Endodermal cell (in vitro differentiated cells): ENCODE measurements at regions not wholly inside any gene's neighbourhood (a gene's known extent, or its start where the extent isn't known, plus 50 kb on each side); places are given as distances from the start of the nearest gene placed in this dataset.

ENCODE experiments used
- DNase-seq: peaks from one replicate; pipeline ENCODE4 v3.0.0-alpha.2; 2017
- H3K27ac ChIP-seq: 2 replicates; pipeline ENCODE4 v1.5.1; 2013; ENCODE audit warnings: mild to moderate bottlenecking, low read depth, low read length, moderate library complexity
- H3K27me3 ChIP-seq: 2 replicates; pipeline ENCODE4 v1.6.1; 2013; ENCODE audit warnings: mild to moderate bottlenecking, low read length, moderate library complexity; ENCODE audit not compliant: insufficient read depth, control insufficient read depth, poor library complexity, severe bottlenecking
- H3K36me3 ChIP-seq: 2 replicates; pipeline ENCODE4 v1.7.0; 2013; ENCODE audit warnings: mild to moderate bottlenecking, low read length, moderate library complexity; ENCODE audit not compliant: control insufficient read depth, insufficient read depth
- H3K4me1 ChIP-seq: one replicate; pipeline ENCODE4 v1.7.0; 2013; ENCODE audit warnings: low read length; ENCODE audit not compliant: control insufficient read depth, insufficient read depth
- H3K4me3 ChIP-seq: 2 replicates; pipeline ENCODE4 v1.5.1; 2013; ENCODE audit warnings: mild to moderate bottlenecking, low read length, moderate library complexity
- H3K9ac ChIP-seq: 2 replicates; pipeline ENCODE4 v1.6.1; 2013; ENCODE audit warnings: mild to moderate bottlenecking, low read length, moderate library complexity; ENCODE audit not compliant: poor library complexity, severe bottlenecking; ENCODE audit errors: extremely low read depth
- H3K9me3 ChIP-seq: 2 replicates; pipeline ENCODE4 v1.6.1; 2013; ENCODE audit warnings: mild to moderate bottlenecking, low read length, moderate library complexity; ENCODE audit not compliant: control insufficient read depth
- H3K27ac Mint-ChIP-seq: 2 replicates; pipeline ENCODE4 v1.8.0; 2020; ENCODE audit warnings: mixed read lengths
- H3K27me3 Mint-ChIP-seq: 2 replicates; pipeline ENCODE4 v1.8.0; 2021; ENCODE audit warnings: mild to moderate bottlenecking, mixed read lengths; ENCODE audit not compliant: insufficient read depth
- H3K36me3 Mint-ChIP-seq: 2 replicates; pipeline ENCODE4 v1.8.0; 2020; ENCODE audit warnings: low read depth, mixed read lengths
- H3K4me1 Mint-ChIP-seq: 2 replicates; pipeline ENCODE4 v1.8.0; 2020; ENCODE audit warnings: mixed read lengths
- H3K4me3 Mint-ChIP-seq: 2 replicates; pipeline ENCODE4 v1.8.0; 2020; ENCODE audit warnings: mild to moderate bottlenecking, moderate library complexity, mixed read lengths
- H3K9me3 Mint-ChIP-seq: 2 replicates; pipeline ENCODE4 v1.8.0; 2020; ENCODE audit warnings: mild to moderate bottlenecking, mixed read lengths
- WGBS, 2 experiments: methylation state at CpG; one replicate each; pipeline versions ENCODE4 v1.1.5 to v1.1.7; 2013; ENCODE audit warnings: missing lambda C conversion rate in 2 of 2, mixed read lengths in 1 of 2; ENCODE audit not compliant: insufficient coverage in 1 of 2, insufficient read length in 1 of 2; 5-methylcytosine and 5-hydroxymethylcytosine counted together
- TF ChIP-seq, protein P1 (sequence below): fragments of 200-600 bp; sonication (generic); conservative IDR thresholded peaks from 2 replicates; pipeline ENCODE4 v1.5.0; 2021; ENCODE audit warnings: antibody characterized with exemption, mild to moderate bottlenecking

DNA sequence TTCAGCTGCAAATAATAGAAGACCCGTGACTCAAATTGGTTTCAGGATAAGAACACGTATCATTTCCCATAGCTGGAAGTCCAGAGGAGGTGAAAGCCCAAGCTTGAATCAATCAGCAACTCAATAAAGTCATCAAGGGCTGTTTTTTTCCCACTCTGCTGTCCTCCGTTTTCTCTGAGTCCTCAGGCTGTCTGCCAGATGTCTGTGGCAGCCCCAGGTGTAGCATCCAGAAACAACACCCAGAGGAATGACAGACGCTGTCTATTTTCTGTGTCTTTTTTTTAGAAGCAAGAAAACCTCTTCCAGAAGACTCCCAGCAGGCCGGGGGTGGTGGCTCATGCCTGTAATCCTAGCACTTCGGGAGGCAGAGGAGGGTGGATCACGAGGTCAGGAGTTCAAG, 204.4 kb downstream of the FAM43A start:
- WGBS, 2 experiments = 89 to 90% methylated on average over 7 of the region's 7 CpGs
- no peaks in the 10 kb centered on the region for H3K4me1 Mint-ChIP-seq
- H3K27ac Mint-ChIP-seq = no peak overlapping the region

GRCh38 chr3:194893121-194893987, 207.7 kb downstream of the FAM43A start:
- H3K27me3 Mint-ChIP-seq = peaks cover 8% of the 10 kb centered on the region
- Histone ChIP-seq H3K9ac (no peak overlapping the region), H3K4me3 (no peak overlapping the region), H3K36me3 (no peaks in the 10 kb centered on the region), H3K27me3 (no peaks in the 10 kb centered on the region), H3K4me1 (no peaks in the 10 kb centered on the region), H3K9me3 (peaks cover 5% of the 10 kb centered on the region), H3K27ac (no peak overlapping the region)
- no peaks in the 10 kb centered on the region for H3K4me1 Mint-ChIP-seq
- DNase-seq = peak; percentile 5
- 93 to 97% methylated on average over 4 of the region's 4 CpGs for WGBS, 2 experiments
- TF ChIP-seq, protein P1, sequence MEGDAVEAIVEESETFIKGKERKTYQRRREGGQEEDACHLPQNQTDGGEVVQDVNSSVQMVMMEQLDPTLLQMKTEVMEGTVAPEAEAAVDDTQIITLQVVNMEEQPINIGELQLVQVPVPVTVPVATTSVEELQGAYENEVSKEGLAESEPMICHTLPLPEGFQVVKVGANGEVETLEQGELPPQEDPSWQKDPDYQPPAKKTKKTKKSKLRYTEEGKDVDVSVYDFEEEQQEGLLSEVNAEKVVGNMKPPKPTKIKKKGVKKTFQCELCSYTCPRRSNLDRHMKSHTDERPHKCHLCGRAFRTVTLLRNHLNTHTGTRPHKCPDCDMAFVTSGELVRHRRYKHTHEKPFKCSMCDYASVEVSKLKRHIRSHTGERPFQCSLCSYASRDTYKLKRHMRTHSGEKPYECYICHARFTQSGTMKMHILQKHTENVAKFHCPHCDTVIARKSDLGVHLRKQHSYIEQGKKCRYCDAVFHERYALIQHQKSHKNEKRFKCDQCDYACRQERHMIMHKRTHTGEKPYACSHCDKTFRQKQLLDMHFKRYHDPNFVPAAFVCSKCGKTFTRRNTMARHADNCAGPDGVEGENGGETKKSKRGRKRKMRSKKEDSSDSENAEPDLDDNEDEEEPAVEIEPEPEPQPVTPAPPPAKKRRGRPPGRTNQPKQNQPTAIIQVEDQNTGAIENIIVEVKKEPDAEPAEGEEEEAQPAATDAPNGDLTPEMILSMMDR = no peak
- H3K36me3 Mint-ChIP-seq = no peaks in the 10 kb centered on the region
- H3K27ac Mint-ChIP-seq = no peak overlapping the region
- peaks cover 11% of the 10 kb centered on the region for H3K9me3 Mint-ChIP-seq
- H3K4me3 Mint-ChIP-seq = no peak overlapping the region

More for the DNA sequence above, 204.4 kb downstream of the FAM43A start:
- Mint-ChIP-seq H3K27me3 (peaks cover 2% of the 10 kb centered on the region), H3K9me3 (peaks cover 18% of the 10 kb centered on the region), H3K4me3 (no peak overlapping the region), H3K36me3 (no peaks in the 10 kb centered on the region)
- H3K27me3 ChIP-seq = no peaks in the 10 kb centered on the region
- H3K4me3 ChIP-seq = no peak overlapping the region
- TF ChIP-seq, protein P1 = no peak
- no peak overlapping the region for H3K9ac ChIP-seq
- peak; percentile 17 for DNase-seq
- H3K36me3 ChIP-seq = no peaks in the 10 kb centered on the region
- H3K4me1 ChIP-seq = no peaks in the 10 kb centered on the region
- no peak overlapping the region for H3K27ac ChIP-seq
- H3K9me3 ChIP-seq = peaks cover 5% of the 10 kb centered on the region

DNA sequence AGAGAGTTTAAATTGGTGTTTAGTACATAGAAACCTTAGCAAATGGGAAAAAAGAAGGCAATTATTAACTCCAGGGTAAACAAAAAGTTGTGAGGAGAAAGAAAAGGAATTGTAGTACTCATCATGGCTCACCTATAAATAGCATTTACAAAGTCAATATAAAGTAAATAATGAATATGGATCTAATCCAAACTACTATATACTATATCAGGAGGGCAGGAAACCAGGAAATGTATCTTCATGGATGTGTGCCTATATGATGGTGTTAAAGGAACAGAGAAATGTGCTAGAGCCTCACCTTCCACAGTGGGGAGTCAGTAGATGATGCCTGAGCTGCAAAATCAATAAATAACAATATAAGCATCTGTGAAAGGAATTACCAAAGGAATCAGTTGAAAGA, 208.9 kb downstream of the FAM43A start:
- peaks cover 11% of the 10 kb centered on the region for H3K9me3 Mint-ChIP-seq
- H3K27me3 Mint-ChIP-seq = peaks cover 8% of the 10 kb centered on the region
- H3K4me1 ChIP-seq = no peaks in the 10 kb centered on the region
- no peak overlapping the region for H3K9ac ChIP-seq
- H3K36me3 ChIP-seq = no peaks in the 10 kb centered on the region
- H3K36me3 Mint-ChIP-seq = no peaks in the 10 kb centered on the region
- no peak for DNase-seq
- no peaks in the 10 kb centered on the region for H3K4me1 Mint-ChIP-seq
- H3K27ac Mint-ChIP-seq = no peak overlapping the region
- no peak overlapping the region for H3K4me3 Mint-ChIP-seq
- H3K27ac ChIP-seq = no peak overlapping the region
- H3K4me3 ChIP-seq = no peak overlapping the region
- no peaks in the 10 kb centered on the region for H3K27me3 ChIP-seq
- H3K9me3 ChIP-seq = peaks cover 17% of the 10 kb centered on the region
- TF ChIP-seq, protein P1 = no peak
